ENCODE measurements at regions not wholly inside any gene's neighbourhood (a gene's known extent, or its start where the extent isn't known, plus 50 kb on each side); places are given as distances from the start of the nearest gene placed in this dataset.

- DNase-seq (ENCODE audit: low read depth) = no peak
Measured at GRCh38 chr5:109917154-109917546, 227.4 kb downstream of the MAN2A1 start.

GRCh38 chr5:109917966-109918365, 228.2 kb downstream of the MAN2A1 start:
- DNase-seq (ENCODE audit: low read depth) = no peak

GRCh38 chr5:109920736-109921135, 231.0 kb downstream of the MAN2A1 start:
- no peak for DNase-seq (ENCODE audit: low read depth)

GRCh38 chr5:109921735-109922380, 232.1 kb downstream of the MAN2A1 start:
- DNase-seq (ENCODE audit: low read depth) = no peak

- no peak for DNase-seq (ENCODE audit: low read depth)
Measured at GRCh38 chr5:109922381-109922995, 232.8 kb downstream of the MAN2A1 start.

- no peak for DNase-seq (ENCODE audit: low read depth)
Measured at GRCh38 chr5:109923205-109923604, 233.5 kb downstream of the MAN2A1 start.

- no peak for DNase-seq (ENCODE audit: low read depth)
Measured at GRCh38 chr5:109924237-109925107, 234.7 kb downstream of the MAN2A1 start.

GRCh38 chr5:109927639-109928038, 237.9 kb downstream of the MAN2A1 start:
- DNase-seq (ENCODE audit: low read depth) = no peak

GRCh38 chr5:109928046-109928445, 238.3 kb downstream of the MAN2A1 start:
- no peak for DNase-seq (ENCODE audit: low read depth)

GRCh38 chr5:109928811-109929210, 239.1 kb downstream of the MAN2A1 start:
- no peak for DNase-seq (ENCODE audit: low read depth)

- DNase-seq (ENCODE audit: low read depth) = no peak
Measured at GRCh38 chr5:109929376-109929775, 239.6 kb downstream of the MAN2A1 start.

GRCh38 chr5:109929911-109930310, 240.2 kb downstream of the MAN2A1 start:
- DNase-seq (ENCODE audit: low read depth) = no peak

GRCh38 chr5:109931049-109931780, 241.5 kb downstream of the MAN2A1 start:
- no peak for DNase-seq (ENCODE audit: low read depth)

GRCh38 chr5:109935833-109936490, 246.2 kb downstream of the MAN2A1 start:
- DNase-seq (ENCODE audit: low read depth) = no peak

- DNase-seq (ENCODE audit: low read depth) = no peak
Measured at GRCh38 chr5:109936996-109937395, 247.3 kb downstream of the MAN2A1 start.

- DNase-seq (ENCODE audit: low read depth) = no peak
Measured at GRCh38 chr5:109937951-109938350, 248.2 kb downstream of the MAN2A1 start.

GRCh38 chr5:109938453-109938852, 248.7 kb downstream of the MAN2A1 start:
- DNase-seq (ENCODE audit: low read depth) = no peak

GRCh38 chr5:109939116-109939682, 249.5 kb downstream of the MAN2A1 start:
- no peak for DNase-seq (ENCODE audit: low read depth)

GRCh38 chr5:109942646-109943045, 252.9 kb downstream of the MAN2A1 start:
- no peak for DNase-seq (ENCODE audit: low read depth)

- no peak for DNase-seq (ENCODE audit: low read depth)
Measured at GRCh38 chr5:109943701-109944235, 254.0 kb downstream of the MAN2A1 start.

GRCh38 chr5:109944461-109944860, 254.7 kb downstream of the MAN2A1 start:
- no peak for DNase-seq (ENCODE audit: low read depth)
